Neural cell (in vitro differentiated cells): ENCODE measurements at regions not wholly inside any gene's neighbourhood (a gene's known extent, or its start where the extent isn't known, plus 50 kb on each side); places are given as distances from the start of the nearest gene placed in this dataset.
"Not testable (repeated sequence)": the region's sequence is repeated elsewhere in the genome, so short reads cannot be mapped to it uniquely, and the experiment has no call there.

Source experiments
- H2AFZ ChIP-seq: fragments of 200-600, 300-800 bp; sonication (generic), shearing (Covaris generic); 2 replicates; pipeline ENCODE4 v1.6.0; 2014; ENCODE audit warnings: low read depth, mild to moderate bottlenecking, antibody characterized with exemption, low read length, moderate library complexity
- H3F3A ChIP-seq: fragments of 200-600 bp; shearing (Covaris generic); 2 replicates; pipeline ENCODE4 v1.6.1; 2016; ENCODE audit warnings: mild to moderate bottlenecking, moderate library complexity, mixed read lengths, antibody characterized with exemption, low read length; ENCODE audit not compliant: insufficient read depth, poor library complexity, severe bottlenecking
- H3K27ac ChIP-seq: fragments of 200-600, 300-800 bp; sonication (generic), shearing (Covaris generic); 2 replicates; pipeline ENCODE4 v1.5.1; 2014; ENCODE audit warnings: mild to moderate bottlenecking, low read length, moderate library complexity
- H3K27me3 ChIP-seq: fragments of 300-800, 200-600 bp; sonication (generic), shearing (Covaris generic); 2 replicates; pipeline ENCODE4 v1.6.0; 2014; ENCODE audit warnings: mild to moderate bottlenecking, low read depth, low read length, moderate library complexity; ENCODE audit not compliant: insufficient read depth
- H3K36me3 ChIP-seq: fragments of 300-800, 200-600 bp; sonication (generic), shearing (Covaris generic); 2 replicates; pipeline ENCODE4 v1.5.1; 2014; ENCODE audit warnings: mild to moderate bottlenecking, antibody characterized with exemption, low read length, moderate library complexity; ENCODE audit not compliant: insufficient read depth
- H3K4me2 ChIP-seq: fragments of 300-800, 200-600 bp; sonication (generic), shearing (Covaris generic); 2 replicates; pipeline ENCODE4 v1.6.0; 2014; ENCODE audit warnings: mild to moderate bottlenecking, low read length
- H3K4me3 ChIP-seq: fragments of 300-800, 200-600 bp; sonication (generic), shearing (Covaris generic); 2 replicates; pipeline ENCODE4 v1.5.1; 2014; ENCODE audit warnings: mild to moderate bottlenecking, low read length, moderate library complexity
- H3K79me2 ChIP-seq: fragments of 200-600 bp; shearing (Covaris generic); replicated peaks from 2 replicates; pipeline ENCODE4 v1.6.0; 2014; ENCODE audit warnings: mild to moderate bottlenecking, low read length, moderate library complexity; ENCODE audit not compliant: insufficient read depth
- H3K9ac ChIP-seq: fragments of 300-800, 200-600 bp; sonication (generic), shearing (Covaris generic); 2 replicates; pipeline ENCODE4 v1.6.1; 2016; ENCODE audit warnings: mild to moderate bottlenecking, low read length, mixed read lengths
- H3K9me2 ChIP-seq: fragments of 200-600 bp; shearing (Covaris generic); 2 replicates; pipeline ENCODE4 v1.6.1; 2016; ENCODE audit warnings: mild to moderate bottlenecking, low read length, mixed read lengths; ENCODE audit not compliant: insufficient read depth
- H3K9me3 ChIP-seq: fragments of 200-600, 300-800 bp; sonication (generic), shearing (Covaris generic); 2 replicates; pipeline ENCODE4 v1.6.1; 2016; ENCODE audit warnings: mild to moderate bottlenecking, mixed run types, low read length, moderate library complexity, mixed read lengths
- H4K20me1 ChIP-seq: fragments of 200-600 bp; shearing (Covaris generic); 2 replicates; pipeline ENCODE4 v1.6.1; 2016; ENCODE audit warnings: mild to moderate bottlenecking, mixed run types; ENCODE audit not compliant: insufficient read depth
- CTCF ChIP-seq: fragments of 450-650 bp; IDR thresholded peaks from 2 replicates; pipeline ENCODE4 v1.5.1; 2014; ENCODE audit warnings: antibody characterized with exemption, mild to moderate bottlenecking, moderate library complexity; ENCODE audit not compliant: poor library complexity, severe bottlenecking
- EP300 ChIP-seq: fragments of 450-650 bp; conservative IDR thresholded peaks from 2 replicates; pipeline ENCODE4 v1.6.1; 2014; ENCODE audit warnings: antibody characterized with exemption, mild to moderate bottlenecking, moderate library complexity; ENCODE audit not compliant: poor library complexity, severe bottlenecking
- EZH2 ChIP-seq: fragments of 200-600, 300-800 bp; shearing (Covaris generic), sonication (generic); IDR thresholded peaks from 2 replicates; pipeline ENCODE4 v1.6.1; 2014; ENCODE audit warnings: antibody characterized with exemption, low read length, borderline replicate concordance, mild to moderate bottlenecking; ENCODE audit not compliant: insufficient read depth, poor library complexity, severe bottlenecking
- MXI1 ChIP-seq: fragments of 450-650 bp; conservative IDR thresholded peaks from 2 replicates; pipeline ENCODE4 v1.6.1; 2014; ENCODE audit warnings: antibody characterized with exemption, mild to moderate bottlenecking; ENCODE audit not compliant: poor library complexity, severe bottlenecking
- RAD21 ChIP-seq: fragments of 450-650 bp; conservative IDR thresholded peaks from 2 replicates; pipeline ENCODE4 v1.6.1; 2014; ENCODE audit warnings: antibody characterized with exemption, mild to moderate bottlenecking, moderate library complexity
- REST ChIP-seq: IDR thresholded peaks from 2 replicates; pipeline ENCODE4 v1.6.1; 2012; ENCODE audit warnings: borderline replicate concordance
- SMC3 ChIP-seq: fragments of 450-650 bp; conservative IDR thresholded peaks from 2 replicates; pipeline ENCODE4 v1.6.1; 2014; ENCODE audit warnings: antibody characterized with exemption, mild to moderate bottlenecking, moderate library complexity; ENCODE audit not compliant: poor library complexity

GRCh38 chr6:134750669-134751068 lies 199.2 kb downstream of the ALDH8A1 start:
- Histone ChIP-seq H3K79me2 (no peaks in the 10 kb centered on the region), H2AFZ (no peak overlapping the region), H4K20me1 (no peaks in the 10 kb centered on the region), H3K9me2 (no peaks in the 10 kb centered on the region), H3K9me3 (no peaks in the 10 kb centered on the region), H3K36me3 (no peaks in the 10 kb centered on the region), H3K4me2 (no peak overlapping the region), H3K27ac (no peak overlapping the region), H3K27me3 (no peaks in the 10 kb centered on the region), H3K4me3 (no peak overlapping the region), H3F3A (no peaks in the 10 kb centered on the region), H3K9ac (no peak overlapping the region)
- TF ChIP-seq RAD21, result no peak
- TF ChIP-seq EP300, result no peak

- TF ChIP-seq EZH2 (no peak), SMC3 (no peak), REST (no peak), MXI1 (no peak), CTCF (no peak)
- Histone ChIP-seq H3K36me3 (no peaks in the 10 kb centered on the region), H3K79me2 (no peaks in the 10 kb centered on the region), H3F3A (no peaks in the 10 kb centered on the region), H4K20me1 (no peaks in the 10 kb centered on the region), H3K27ac (no peak overlapping the region), H3K4me2 (no peak overlapping the region), H3K9ac (no peak overlapping the region), H3K9me2 (no peaks in the 10 kb centered on the region), H2AFZ (no peak overlapping the region), H3K9me3 (no peaks in the 10 kb centered on the region), H3K4me3 (no peak overlapping the region), H3K27me3 (no peaks in the 10 kb centered on the region)
These were observed 201.4 kb downstream of the ALDH8A1 start for GRCh38 chr6:134748484-134748883.

- not testable (repeated sequence) for H3K4me2 ChIP-seq, H3K4me3 ChIP-seq, H3K79me2 ChIP-seq, H3K27ac ChIP-seq, H3F3A ChIP-seq, H4K20me1 ChIP-seq, H2AFZ ChIP-seq, H3K27me3 ChIP-seq, H3K9me3 ChIP-seq, H3K9ac ChIP-seq, H3K36me3 ChIP-seq, H3K9me2 ChIP-seq
These were observed 202.7 kb downstream of the ALDH8A1 start for GRCh38 chr6:134747197-134747596.
